ENCODE measurements at regions not wholly inside any gene's neighbourhood (a gene's known extent, or its start where the extent isn't known, plus 50 kb on each side); places are given as distances from the start of the nearest gene placed in this dataset.
"Not testable (repeated sequence)": the region's sequence is repeated elsewhere in the genome, so short reads cannot be mapped to it uniquely, and the experiment has no call there.

GRCh38 chr7:23931633-23932032 lies 221.6 kb downstream of the STK31 start:
- no peak for DNase-seq (ENCODE audit: extremely low read depth in 1 of 2, low read depth in 1 of 2)

- no peak for DNase-seq (ENCODE audit: extremely low read depth in 1 of 2, low read depth in 1 of 2)
Observed at GRCh38 chr7:23938215-23938614, 228.2 kb downstream of the STK31 start.

- no peak for DNase-seq (ENCODE audit: extremely low read depth in 1 of 2, low read depth in 1 of 2)
Observed at GRCh38 chr7:23938937-23939552, 229.0 kb downstream of the STK31 start.

GRCh38 chr7:23939747-23940146 lies 229.7 kb downstream of the STK31 start:
- not testable (repeated sequence) for DNase-seq (ENCODE audit: extremely low read depth in 1 of 2, low read depth in 1 of 2)

- no peak for DNase-seq (ENCODE audit: extremely low read depth in 1 of 2, low read depth in 1 of 2)
Observed at GRCh38 chr7:23941551-23941950, 231.5 kb downstream of the STK31 start.

- DNase-seq (ENCODE audit: extremely low read depth in 1 of 2, low read depth in 1 of 2), result no peak
Observed at GRCh38 chr7:23942032-23942431, 232.0 kb downstream of the STK31 start.

- no peak for DNase-seq (ENCODE audit: extremely low read depth in 1 of 2, low read depth in 1 of 2)
Observed at GRCh38 chr7:23944131-23944530, 234.1 kb downstream of the STK31 start.

GRCh38 chr7:23945472-23945871 lies 235.5 kb downstream of the STK31 start:
- no peak for DNase-seq (ENCODE audit: extremely low read depth in 1 of 2, low read depth in 1 of 2)

- DNase-seq (ENCODE audit: extremely low read depth in 1 of 2, low read depth in 1 of 2), result no peak
Observed at GRCh38 chr7:23955145-23955544, 245.1 kb downstream of the STK31 start.

- no peak for DNase-seq (ENCODE audit: extremely low read depth in 1 of 2, low read depth in 1 of 2)
Observed at GRCh38 chr7:23955600-23956149, 245.7 kb downstream of the STK31 start.

GRCh38 chr7:23956772-23957576 lies 247.0 kb downstream of the STK31 start:
- no peak for DNase-seq (ENCODE audit: extremely low read depth in 1 of 2, low read depth in 1 of 2)

GRCh38 chr7:23959821-23960220 lies 249.8 kb downstream of the STK31 start:
- DNase-seq (ENCODE audit: extremely low read depth in 1 of 2, low read depth in 1 of 2), result no peak

- DNase-seq (ENCODE audit: extremely low read depth in 1 of 2, low read depth in 1 of 2), result no peak
Observed at GRCh38 chr7:23960361-23960760, 250.3 kb downstream of the STK31 start.

GRCh38 chr7:23963461-23964165 lies 253.6 kb downstream of the STK31 start:
- no peak for DNase-seq (ENCODE audit: extremely low read depth in 1 of 2, low read depth in 1 of 2)

GRCh38 chr7:23964715-23965114 lies 254.7 kb downstream of the STK31 start:
- DNase-seq (ENCODE audit: extremely low read depth in 1 of 2, low read depth in 1 of 2), result no peak

GRCh38 chr7:23965296-23965695 lies 255.3 kb downstream of the STK31 start:
- no peak for DNase-seq (ENCODE audit: extremely low read depth in 1 of 2, low read depth in 1 of 2)

- no peak for DNase-seq (ENCODE audit: extremely low read depth in 1 of 2, low read depth in 1 of 2)
Observed at GRCh38 chr7:23966941-23967340, 256.9 kb downstream of the STK31 start.

- DNase-seq (ENCODE audit: extremely low read depth in 1 of 2, low read depth in 1 of 2), result no peak
Observed at GRCh38 chr7:23967949-23968599, 258.1 kb downstream of the STK31 start.

- no peak for DNase-seq (ENCODE audit: extremely low read depth in 1 of 2, low read depth in 1 of 2)
Observed at GRCh38 chr7:23968791-23969190, 258.8 kb downstream of the STK31 start.

- no peak for DNase-seq (ENCODE audit: extremely low read depth in 1 of 2, low read depth in 1 of 2)
Observed at GRCh38 chr7:23969443-23969842, 259.4 kb downstream of the STK31 start.

- DNase-seq (ENCODE audit: extremely low read depth in 1 of 2, low read depth in 1 of 2), result no peak
Observed at GRCh38 chr7:23970193-23970592, 260.2 kb downstream of the STK31 start.
